ENCODE measurements at regions not wholly inside any gene's neighbourhood (a gene's known extent, or its start where the extent isn't known, plus 50 kb on each side); places are given as distances from the start of the nearest gene placed in this dataset.

- Histone ChIP-seq H3K4me3 (ENCODE audit: low read length in 3 of 3) (no peak overlapping the region), H3K9ac (ENCODE audit: low read depth in 1 of 3, low read length in 3 of 3) (no peak overlapping the region), H3K36me3 (ENCODE audit: control insufficient read depth in 3 of 3, insufficient read depth in 3 of 3, low read length in 3 of 3) (no peaks in the 10 kb centered on the region), H3K4me1 (ENCODE audit: control insufficient read depth in 3 of 3, insufficient read depth in 3 of 3, low read length in 3 of 3) (no peaks in the 10 kb centered on the region), H3K9me3 (ENCODE audit: control insufficient read depth in 3 of 3, low read length in 3 of 3) (no peaks in the 10 kb centered on the region), H3K27me3 (ENCODE audit: control insufficient read depth in 3 of 3, insufficient read depth in 3 of 3, low read length in 3 of 3) (no peaks in the 10 kb centered on the region), H3K27ac (ENCODE audit: low read depth, low read length) (no peak overlapping the region)
These were observed 103.8 kb upstream of the KLF4 start for GRCh38 chr9:107593224-107593870.

GRCh38 chr9:107592424-107592823 is 102.9 kb upstream of the KLF4 start:
- no peak overlapping the region for H3K9ac ChIP-seq (ENCODE audit: low read depth in 1 of 3, low read length in 3 of 3)
- no peak overlapping the region for H3K27ac ChIP-seq (ENCODE audit: low read depth, low read length)
- no peaks in the 10 kb centered on the region for H3K4me1 ChIP-seq (ENCODE audit: control insufficient read depth in 3 of 3, insufficient read depth in 3 of 3, low read length in 3 of 3)
- H3K4me3 ChIP-seq (ENCODE audit: low read length in 3 of 3), result no peak overlapping the region
- no peaks in the 10 kb centered on the region for H3K27me3 ChIP-seq (ENCODE audit: control insufficient read depth in 3 of 3, insufficient read depth in 3 of 3, low read length in 3 of 3)
- H3K36me3 ChIP-seq (ENCODE audit: control insufficient read depth in 3 of 3, insufficient read depth in 3 of 3, low read length in 3 of 3), result no peaks in the 10 kb centered on the region
- no peaks in the 10 kb centered on the region for H3K9me3 ChIP-seq (ENCODE audit: control insufficient read depth in 3 of 3, low read length in 3 of 3)

- H3K4me3 ChIP-seq (ENCODE audit: low read length in 3 of 3), result no peak overlapping the region
- H3K36me3 ChIP-seq (ENCODE audit: control insufficient read depth in 3 of 3, insufficient read depth in 3 of 3, low read length in 3 of 3), result no peaks in the 10 kb centered on the region
- no peaks in the 10 kb centered on the region for H3K9me3 ChIP-seq (ENCODE audit: control insufficient read depth in 3 of 3, low read length in 3 of 3)
- no peaks in the 10 kb centered on the region for H3K27me3 ChIP-seq (ENCODE audit: control insufficient read depth in 3 of 3, insufficient read depth in 3 of 3, low read length in 3 of 3)
- H3K9ac ChIP-seq (ENCODE audit: low read depth in 1 of 3, low read length in 3 of 3), result no peak overlapping the region
- no peaks in the 10 kb centered on the region for H3K4me1 ChIP-seq (ENCODE audit: control insufficient read depth in 3 of 3, insufficient read depth in 3 of 3, low read length in 3 of 3)
- no peak overlapping the region for H3K27ac ChIP-seq (ENCODE audit: low read depth, low read length)
These were observed 102.2 kb upstream of the KLF4 start for GRCh38 chr9:107591781-107592180.

GRCh38 chr9:107588393-107588792 is 98.8 kb upstream of the KLF4 start:
- H3K9me3 ChIP-seq (ENCODE audit: control insufficient read depth in 3 of 3, low read length in 3 of 3), result no peaks in the 10 kb centered on the region
- H3K36me3 ChIP-seq (ENCODE audit: control insufficient read depth in 3 of 3, insufficient read depth in 3 of 3, low read length in 3 of 3), result no peaks in the 10 kb centered on the region
- peaks cover 0 to 2% (median 0%) of the 10 kb centered on the region in 3 donors for H3K4me1 ChIP-seq (ENCODE audit: control insufficient read depth in 3 of 3, insufficient read depth in 3 of 3, low read length in 3 of 3)
- H3K9ac ChIP-seq (ENCODE audit: low read depth in 1 of 3, low read length in 3 of 3), result no peak overlapping the region
- H3K27me3 ChIP-seq (ENCODE audit: control insufficient read depth in 3 of 3, insufficient read depth in 3 of 3, low read length in 3 of 3), result no peaks in the 10 kb centered on the region
- no peak overlapping the region for H3K4me3 ChIP-seq (ENCODE audit: low read length in 3 of 3)
- H3K27ac ChIP-seq (ENCODE audit: low read depth, low read length), result no peak overlapping the region

- peak overlapping the region in 2 of 3 donors; percentile 32 to 54 for H3K9ac ChIP-seq (ENCODE audit: low read depth in 1 of 3, low read length in 3 of 3)
- no peaks in the 10 kb centered on the region for H3K9me3 ChIP-seq (ENCODE audit: control insufficient read depth in 3 of 3, low read length in 3 of 3)
- H3K4me3 ChIP-seq (ENCODE audit: low read length in 3 of 3), result no peak overlapping the region
- no peaks in the 10 kb centered on the region for H3K36me3 ChIP-seq (ENCODE audit: control insufficient read depth in 3 of 3, insufficient read depth in 3 of 3, low read length in 3 of 3)
- peaks cover 0 to 2% (median 0%) of the 10 kb centered on the region in 3 donors for H3K4me1 ChIP-seq (ENCODE audit: control insufficient read depth in 3 of 3, insufficient read depth in 3 of 3, low read length in 3 of 3)
- H3K27ac ChIP-seq (ENCODE audit: low read depth, low read length), result peak overlapping the region; percentile 73
- H3K27me3 ChIP-seq (ENCODE audit: control insufficient read depth in 3 of 3, insufficient read depth in 3 of 3, low read length in 3 of 3), result no peaks in the 10 kb centered on the region
These were observed 97.8 kb upstream of the KLF4 start for GRCh38 chr9:107587191-107587963.

GRCh38 chr9:107586493-107586892 is 96.9 kb upstream of the KLF4 start:
- H3K4me1 ChIP-seq (ENCODE audit: control insufficient read depth in 3 of 3, insufficient read depth in 3 of 3, low read length in 3 of 3), result peaks cover 0 to 2% (median 0%) of the 10 kb centered on the region in 3 donors
- H3K9ac ChIP-seq (ENCODE audit: low read depth in 1 of 3, low read length in 3 of 3), result no peak overlapping the region
- H3K36me3 ChIP-seq (ENCODE audit: control insufficient read depth in 3 of 3, insufficient read depth in 3 of 3, low read length in 3 of 3), result no peaks in the 10 kb centered on the region
- no peaks in the 10 kb centered on the region for H3K9me3 ChIP-seq (ENCODE audit: control insufficient read depth in 3 of 3, low read length in 3 of 3)
- no peak overlapping the region for H3K27ac ChIP-seq (ENCODE audit: low read depth, low read length)
- H3K27me3 ChIP-seq (ENCODE audit: control insufficient read depth in 3 of 3, insufficient read depth in 3 of 3, low read length in 3 of 3), result no peaks in the 10 kb centered on the region
- H3K4me3 ChIP-seq (ENCODE audit: low read length in 3 of 3), result no peak overlapping the region

- no peak overlapping the region for H3K9ac ChIP-seq (ENCODE audit: low read depth in 1 of 3, low read length in 3 of 3)
- H3K9me3 ChIP-seq (ENCODE audit: control insufficient read depth in 3 of 3, low read length in 3 of 3), result no peaks in the 10 kb centered on the region
- H3K27me3 ChIP-seq (ENCODE audit: control insufficient read depth in 3 of 3, insufficient read depth in 3 of 3, low read length in 3 of 3), result no peaks in the 10 kb centered on the region
- H3K36me3 ChIP-seq (ENCODE audit: control insufficient read depth in 3 of 3, insufficient read depth in 3 of 3, low read length in 3 of 3), result no peaks in the 10 kb centered on the region
- H3K4me1 ChIP-seq (ENCODE audit: control insufficient read depth in 3 of 3, insufficient read depth in 3 of 3, low read length in 3 of 3), result peaks cover 0 to 2% (median 0%) of the 10 kb centered on the region in 3 donors
- no peak overlapping the region for H3K27ac ChIP-seq (ENCODE audit: low read depth, low read length)
- no peak overlapping the region for H3K4me3 ChIP-seq (ENCODE audit: low read length in 3 of 3)
These were observed 95.9 kb upstream of the KLF4 start for GRCh38 chr9:107585465-107585864.

- Histone ChIP-seq H3K4me1 (ENCODE audit: control insufficient read depth in 3 of 3, insufficient read depth in 3 of 3, low read length in 3 of 3) (peaks cover 0 to 2% (median 0%) of the 10 kb centered on the region in 3 donors), H3K27ac (ENCODE audit: low read depth, low read length) (no peak overlapping the region), H3K9me3 (ENCODE audit: control insufficient read depth in 3 of 3, low read length in 3 of 3) (no peaks in the 10 kb centered on the region), H3K27me3 (ENCODE audit: control insufficient read depth in 3 of 3, insufficient read depth in 3 of 3, low read length in 3 of 3) (no peaks in the 10 kb centered on the region), H3K36me3 (ENCODE audit: control insufficient read depth in 3 of 3, insufficient read depth in 3 of 3, low read length in 3 of 3) (no peaks in the 10 kb centered on the region), H3K9ac (ENCODE audit: low read depth in 1 of 3, low read length in 3 of 3) (no peak overlapping the region), H3K4me3 (ENCODE audit: low read length in 3 of 3) (no peak overlapping the region)
These were observed 95.4 kb upstream of the KLF4 start for GRCh38 chr9:107584944-107585343.

GRCh38 chr9:107584186-107584585 is 94.6 kb upstream of the KLF4 start:
- H3K36me3 ChIP-seq (ENCODE audit: control insufficient read depth in 3 of 3, insufficient read depth in 3 of 3, low read length in 3 of 3), result no peaks in the 10 kb centered on the region
- no peak overlapping the region for H3K9ac ChIP-seq (ENCODE audit: low read depth in 1 of 3, low read length in 3 of 3)
- peaks cover 0 to 2% (median 0%) of the 10 kb centered on the region in 3 donors for H3K4me1 ChIP-seq (ENCODE audit: control insufficient read depth in 3 of 3, insufficient read depth in 3 of 3, low read length in 3 of 3)
- H3K9me3 ChIP-seq (ENCODE audit: control insufficient read depth in 3 of 3, low read length in 3 of 3), result no peaks in the 10 kb centered on the region
- no peak overlapping the region for H3K4me3 ChIP-seq (ENCODE audit: low read length in 3 of 3)
- no peak overlapping the region for H3K27ac ChIP-seq (ENCODE audit: low read depth, low read length)
- no peaks in the 10 kb centered on the region for H3K27me3 ChIP-seq (ENCODE audit: control insufficient read depth in 3 of 3, insufficient read depth in 3 of 3, low read length in 3 of 3)

- peak overlapping the region; percentile 15 for H3K27ac ChIP-seq (ENCODE audit: low read depth, low read length)
- no peaks in the 10 kb centered on the region for H3K9me3 ChIP-seq (ENCODE audit: control insufficient read depth in 3 of 3, low read length in 3 of 3)
These were observed 87.7 kb upstream of the KLF4 start for GRCh38 chr9:107577140-107577776.

More at GRCh38 chr9:107577140-107577776, 87.7 kb upstream of the KLF4 start:
- Histone ChIP-seq H3K4me1 (ENCODE audit: control insufficient read depth in 3 of 3, insufficient read depth in 3 of 3, low read length in 3 of 3) (no peaks in the 10 kb centered on the region), H3K27me3 (ENCODE audit: control insufficient read depth in 3 of 3, insufficient read depth in 3 of 3, low read length in 3 of 3) (no peaks in the 10 kb centered on the region), H3K9ac (ENCODE audit: low read depth in 1 of 3, low read length in 3 of 3) (no peak overlapping the region), H3K36me3 (ENCODE audit: control insufficient read depth in 3 of 3, insufficient read depth in 3 of 3, low read length in 3 of 3) (no peaks in the 10 kb centered on the region), H3K4me3 (ENCODE audit: low read length in 3 of 3) (no peak overlapping the region)
